ENCODE measurements at regions not wholly inside any gene's neighbourhood (a gene's known extent, or its start where the extent isn't known, plus 50 kb on each side); places are given as distances from the start of the nearest gene placed in this dataset.

GRCh38 chr1:38787041-38787440 is 72.5 kb downstream of the RRAGC start:
- Histone ChIP-seq H3K79me2 (ENCODE audit: insufficient read depth, low read length) (no peaks in the 10 kb centered on the region), H3K56ac (ENCODE audit: insufficient read length, low read depth, low read length) (no peak overlapping the region), H2BK120ac (ENCODE audit: low read depth, low read length, poor library complexity, severe bottlenecking) (no peak overlapping the region), H3K27me3 (ENCODE audit: insufficient read depth, low read length) (no peaks in the 10 kb centered on the region), H3K14ac (ENCODE audit: insufficient read depth, low read length) (peak overlapping the region; percentile 60; the same call in 1 of the 2 replicates), H3K18ac (ENCODE audit: insufficient read length, low read depth, low read length) (no peak overlapping the region), H2BK20ac (ENCODE audit: low read depth, low read length, poor library complexity, severe bottlenecking) (no peak overlapping the region), H3K23ac (ENCODE audit: insufficient read length, low read depth, low read length) (no peak overlapping the region), H3K23me2 (ENCODE audit: insufficient read length, low read depth, low read length, poor library complexity, severe bottlenecking) (no peaks in the 10 kb centered on the region), H4K91ac (ENCODE audit: insufficient read length, low read depth, low read length) (no peak overlapping the region), H3K9me3 (ENCODE audit: control insufficient read depth, low read depth, low read length) (no peaks in the 10 kb centered on the region), H3T11ph (ENCODE audit: low read length) (no peak overlapping the region), H2BK15ac (ENCODE audit: low read depth, low read length) (no peak overlapping the region), H3K4me2 (ENCODE audit: insufficient read depth, insufficient read length, low read length) (no peak overlapping the region), H3K79me1 (ENCODE audit: insufficient read depth, low read depth, low read length, poor library complexity, severe bottlenecking) (no peaks in the 10 kb centered on the region), H4K5ac (ENCODE audit: insufficient read length, low read depth, low read length) (no peak overlapping the region), H3K27ac (ENCODE audit: insufficient read length, low read depth, low read length) (no peak overlapping the region), H2AK5ac (ENCODE audit: insufficient read length, low read length) (no peak overlapping the region), H2BK12ac (ENCODE audit: insufficient read length, low read depth, low read length) (no peak overlapping the region), H2AFZ (ENCODE audit: low read length) (no peak overlapping the region), H4K8ac (replicated peaks; ENCODE audit: insufficient read length, low read depth, low read length) (no peak overlapping the region), H3K9ac (ENCODE audit: extremely low read depth, insufficient read length, low read length) (no peak overlapping the region), H4K20me1 (ENCODE audit: control insufficient read depth, insufficient read depth, insufficient read length) (no peaks in the 10 kb centered on the region), H2BK5ac (ENCODE audit: insufficient read length, low read length) (no peak overlapping the region), H3K4ac (ENCODE audit: low read depth, low read length) (no peak overlapping the region), H3K4me1 (ENCODE audit: insufficient read depth, low read length) (peaks cover 4% of the 10 kb centered on the region; the same call in 1 of the 2 replicates)
- no peak for DNase-seq
- no peaks in the 10 kb centered on the region for H3K9me3 Mint-ChIP-seq
- peak overlapping the region in 2 of 3 experiments; percentile 42 to 86; a peak in 3 of 7 replicates for H3K27ac Mint-ChIP-seq
- H3K27me3 Mint-ChIP-seq (ENCODE audit: low read depth) = peaks cover 17% of the 10 kb centered on the region
- H3K4me3 Mint-ChIP-seq = peak overlapping the region in 1 of 2 experiments; percentile 43; a peak in 1 of 5 replicates
- no peaks in the 10 kb centered on the region for H3K36me3 Mint-ChIP-seq (ENCODE audit: insufficient read depth in 1 of 3, low read depth in 3 of 3)
- TF ChIP-seq CTCF (conservative IDR thresholded peaks at IDR 0.05) = no peak
- no CpG with 5 or more reads among the region's 3 CpGs for WGBS (ENCODE audit: extremely low coverage, insufficient read length, low lambda C conversion rate)
- peaks cover 31 to 47% of the 10 kb centered on the region in 2 experiments for H3K4me1 Mint-ChIP-seq

Measured in H9 (cell line).